Sciatic nerve (tissue), 2 donors: ENCODE measurements at regions not wholly inside any gene's neighbourhood (a gene's known extent, or its start where the extent isn't known, plus 50 kb on each side); places are given as distances from the start of the nearest gene placed in this dataset.

ENCODE experiments used
- ATAC-seq: fragments of 200-7000 bp; cut with Tn5 transposase; one replicate; pipeline ENCODE4 v1.9.1; 2020; ENCODE audit warnings: mild to moderate bottlenecking, moderate library complexity
- DNase-seq: peaks from one replicate; pipeline ENCODE4 v3.0.0-alpha.2; 2020; ENCODE audit warnings: low spot score
- intact Hi-C: fragments of 100-400 bp; cut with DNase I; formaldehyde crosslinking; loops from one replicate; pipeline ENCODE4 v1.14.2; 2022
- donor health status: DM: no; HTN: no; CAD: no.
- donor health status: DM: no; HTN: no; CAD: no.

- intact Hi-C loops, result no loop called here
- DNase-seq, result no peak
- ATAC-seq, result no peak
These were observed 50.6 kb upstream of the YWHAQ start for GRCh38 chr2:9681427-9681817.

GRCh38 chr2:9685637-9686036, 54.8 kb upstream of the YWHAQ start:
- DNase-seq (no peak), ATAC-seq (no peak)
- intact Hi-C loops, result no loop called here

- intact Hi-C loops, result no loop called here
- no peak for DNase-seq
- ATAC-seq, result no peak
These were observed 55.3 kb upstream of the YWHAQ start for GRCh38 chr2:9686061-9686460.

- DNase-seq, result no peak
- ATAC-seq, result no peak
- intact Hi-C loops, result no loop called here
These were observed 59.5 kb upstream of the YWHAQ start for GRCh38 chr2:9690252-9690651.

GRCh38 chr2:9690716-9691498, 60.1 kb upstream of the YWHAQ start:
- ATAC-seq (no peak), DNase-seq (no peak)
- intact Hi-C loops, result no loop called here

GRCh38 chr2:9692456-9693195, 61.8 kb upstream of the YWHAQ start:
- intact Hi-C loops, result no loop called here
- peak; percentile 72 for ATAC-seq
- no peak for DNase-seq

GRCh38 chr2:9693196-9693491, 62.3 kb upstream of the YWHAQ start:
- intact Hi-C loops, result no loop called here

GRCh38 chr2:9693646-9694045, 62.8 kb upstream of the YWHAQ start:
- no peak for ATAC-seq

More at GRCh38 chr2:9693196-9693491, 62.3 kb upstream of the YWHAQ start:
- DNase-seq (no peak), ATAC-seq (peak; percentile 85)

GRCh38 chr2:9694661-9695234, 64.0 kb upstream of the YWHAQ start:
- intact Hi-C loops, result no loop called here
- DNase-seq (no peak), ATAC-seq (no peak)

More at GRCh38 chr2:9693646-9694045, 62.8 kb upstream of the YWHAQ start:
- DNase-seq, result no peak
- intact Hi-C loops, result no loop called here

- no peak for DNase-seq
- intact Hi-C loops, result no loop called here
- ATAC-seq, result no peak
These were observed 65.1 kb upstream of the YWHAQ start for GRCh38 chr2:9695941-9696340.

- ATAC-seq, result no peak
- intact Hi-C loops, result no loop called here
These were observed 65.9 kb upstream of the YWHAQ start for GRCh38 chr2:9696731-9697130.

GRCh38 chr2:9697909-9698308, 67.1 kb upstream of the YWHAQ start:
- DNase-seq (no peak), ATAC-seq (no peak)
- intact Hi-C loops, result no loop called here

More at GRCh38 chr2:9696731-9697130, 65.9 kb upstream of the YWHAQ start:
- DNase-seq, result no peak

- intact Hi-C loops, result no loop called here
- DNase-seq (no peak), ATAC-seq (no peak)
These were observed 68.6 kb upstream of the YWHAQ start for GRCh38 chr2:9699139-9700108.

- intact Hi-C loops, result no loop called here
- no peak for ATAC-seq
- DNase-seq, result no peak
These were observed 69.3 kb upstream of the YWHAQ start for GRCh38 chr2:9700109-9700495.

- ATAC-seq (no peak), DNase-seq (no peak)
- intact Hi-C loops, result no loop called here
These were observed 71.8 kb upstream of the YWHAQ start for GRCh38 chr2:9702604-9703084.

GRCh38 chr2:9703085-9703678, 72.4 kb upstream of the YWHAQ start:
- DNase-seq (no peak), ATAC-seq (peak; percentile 83)
- intact Hi-C loops, result no loop called here

GRCh38 chr2:9703701-9704221, 73.0 kb upstream of the YWHAQ start:
- intact Hi-C loops, result no loop called here
- ATAC-seq (peak; percentile 73), DNase-seq (no peak)

- ATAC-seq, result no peak
- no peak for DNase-seq
- intact Hi-C loops, result no loop called here
These were observed 73.8 kb upstream of the YWHAQ start for GRCh38 chr2:9704600-9704999.

GRCh38 chr2:9705196-9705595, 74.4 kb upstream of the YWHAQ start:
- intact Hi-C loops, result no loop called here
- ATAC-seq (no peak), DNase-seq (no peak)
